Muscle of back (tissue), 3 donors: ENCODE measurements at regions not wholly inside any gene's neighbourhood (a gene's known extent, or its start where the extent isn't known, plus 50 kb on each side); places are given as distances from the start of the nearest gene placed in this dataset.
A peak's percentile ranks its signal among the peaks of the same experiment; 100 is the strongest.
"Not testable (repeated sequence)": the region's sequence is repeated elsewhere in the genome, so short reads cannot be mapped to it uniquely, and the experiment has no call there.

ENCODE experiments used
- DNase-seq, 3 donors: peaks; one replicate each; pipeline versions ENCODE4 v3.0.0 to v3.0.0-alpha.2; 2013

GRCh38 chr4:100906973-100907372, 389.2 kb upstream of the EMCN start:
- no peak for DNase-seq

DNA sequence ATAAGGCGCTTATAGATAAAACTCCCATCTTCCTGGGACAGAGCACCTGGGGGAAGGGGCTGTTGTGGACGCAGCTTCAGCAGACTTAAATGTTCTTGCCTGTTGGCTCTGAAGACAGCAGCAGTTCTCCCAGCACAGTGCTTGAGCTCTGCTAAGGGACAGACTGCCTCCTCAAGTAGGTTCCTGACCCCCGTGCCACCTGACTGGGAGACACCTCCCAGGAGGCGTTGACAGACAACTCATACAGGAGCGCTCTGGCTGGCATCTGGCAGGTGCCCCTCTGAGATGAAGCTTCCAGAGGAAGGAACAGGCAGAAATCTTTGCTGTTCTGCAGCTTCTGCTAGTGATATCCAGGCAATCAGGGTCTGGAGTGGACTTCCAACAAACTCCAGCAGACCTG, 383.1 kb upstream of the EMCN start:
- not testable (repeated sequence) for DNase-seq

DNA sequence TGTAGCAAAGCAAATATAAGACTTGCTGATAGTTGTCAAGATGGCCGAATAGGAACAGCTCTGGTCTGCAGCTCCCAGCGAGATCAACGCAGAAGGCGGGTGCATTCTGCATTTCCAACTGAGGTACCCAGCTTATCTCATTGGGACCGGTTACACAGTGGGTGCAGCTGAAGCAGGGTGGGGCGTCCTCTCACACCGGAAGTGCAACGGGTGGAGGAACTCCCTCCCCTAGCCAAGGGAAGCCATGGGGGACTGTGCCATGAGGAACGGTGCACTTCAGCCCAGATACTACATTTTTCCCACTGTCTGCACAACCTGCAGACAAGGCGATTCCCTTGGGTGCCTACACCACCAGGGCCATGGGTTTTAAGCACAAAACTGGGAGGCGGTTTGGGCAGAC, 382.3 kb upstream of the EMCN start:
- DNase-seq, result no peak

- no peak for DNase-seq
Observed at GRCh38 chr4:100898844-100899243, 381.0 kb upstream of the EMCN start.

DNA sequence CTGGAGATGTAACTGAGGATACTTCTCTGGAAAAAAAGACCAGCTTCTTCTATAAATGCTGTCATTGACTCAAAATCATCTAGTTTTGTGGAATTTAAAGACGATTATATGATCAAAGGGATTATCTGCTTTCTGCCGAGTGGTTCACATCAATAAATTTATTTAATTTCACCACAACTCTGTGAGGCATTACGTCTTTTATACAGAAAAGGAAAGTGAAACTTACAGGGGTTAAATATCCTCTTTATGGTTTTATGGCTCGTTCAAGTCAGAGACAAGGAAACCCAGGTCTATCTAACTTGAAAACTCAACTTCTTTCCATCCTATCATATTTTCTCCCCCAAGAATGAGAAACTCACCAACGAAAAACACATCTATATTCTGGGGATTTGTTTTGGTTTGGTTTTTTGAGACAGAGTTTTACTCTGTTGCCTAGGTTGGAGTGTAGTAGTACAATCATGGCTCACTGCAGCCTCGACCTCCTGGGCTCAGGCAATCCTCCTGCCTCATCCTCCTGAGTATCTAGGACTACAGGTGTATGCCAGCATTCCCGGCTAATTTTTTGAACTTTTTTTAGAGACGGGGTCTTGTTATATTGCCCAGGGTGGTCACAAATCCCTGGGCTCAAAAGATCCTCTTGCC, 377.9 kb upstream of the EMCN start:
- peak in 1 of 3 donors; percentile 25 for DNase-seq

GRCh38 chr4:100894339-100894870, 376.6 kb upstream of the EMCN start:
- DNase-seq, result no peak

DNA sequence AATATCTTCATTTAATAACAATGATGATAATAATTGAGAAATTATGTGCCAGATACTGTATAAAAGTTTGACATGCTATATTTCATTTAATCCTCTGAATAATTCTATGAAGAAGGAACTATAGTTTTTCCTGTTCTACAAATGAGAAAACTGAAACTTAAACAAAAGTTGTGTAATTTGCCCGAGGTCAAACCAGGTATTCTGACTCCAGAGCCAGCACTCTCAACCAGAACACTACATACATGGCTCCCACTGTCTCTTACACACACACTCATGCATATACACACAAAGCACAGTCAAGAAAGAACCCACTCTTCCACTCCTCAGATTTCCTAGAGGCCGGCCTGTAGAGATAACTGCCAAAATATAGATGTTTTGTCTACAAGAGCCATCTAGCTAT, 374.0 kb upstream of the EMCN start:
- DNase-seq, result no peak

DNA sequence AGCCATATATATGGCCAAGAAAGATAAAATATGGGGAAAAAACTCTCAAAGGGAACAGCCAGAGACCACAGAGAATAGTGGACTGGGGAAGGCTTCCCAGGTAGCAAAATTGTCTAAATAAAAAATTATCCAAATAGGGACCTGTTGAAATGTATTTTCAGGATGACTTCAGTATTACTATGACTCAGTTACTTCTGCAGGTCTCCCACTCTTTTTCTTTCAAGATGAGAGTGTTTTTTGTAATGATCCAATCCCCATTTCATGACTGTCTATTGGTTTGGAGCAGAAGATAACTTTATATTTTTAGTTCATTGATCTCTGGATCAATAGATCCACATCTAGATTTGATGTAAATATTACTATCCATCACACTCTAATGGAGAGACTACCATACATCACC, 372.1 kb upstream of the EMCN start:
- no peak for DNase-seq

DNA sequence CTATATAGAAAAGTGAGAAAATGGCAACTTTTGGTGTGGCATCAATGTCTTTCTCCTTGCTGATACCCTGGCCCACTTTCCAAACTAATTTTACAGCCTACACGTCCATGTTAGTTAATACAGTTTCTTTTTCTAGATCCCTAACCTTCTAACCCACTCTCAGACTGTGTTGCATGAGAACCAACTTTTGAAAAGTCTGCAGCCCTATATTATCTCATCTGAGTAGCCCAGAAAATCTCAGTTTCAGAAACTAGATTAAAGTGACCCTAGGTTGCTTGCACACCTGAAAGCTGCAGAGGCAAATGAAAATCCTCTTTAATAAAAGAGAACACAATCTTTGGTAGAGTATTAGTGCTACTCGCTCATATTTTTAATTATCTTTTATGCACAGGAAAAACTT, 371.6 kb upstream of the EMCN start:
- no peak for DNase-seq

GRCh38 chr4:100882661-100883060, 364.8 kb upstream of the EMCN start:
- DNase-seq, result no peak

DNA sequence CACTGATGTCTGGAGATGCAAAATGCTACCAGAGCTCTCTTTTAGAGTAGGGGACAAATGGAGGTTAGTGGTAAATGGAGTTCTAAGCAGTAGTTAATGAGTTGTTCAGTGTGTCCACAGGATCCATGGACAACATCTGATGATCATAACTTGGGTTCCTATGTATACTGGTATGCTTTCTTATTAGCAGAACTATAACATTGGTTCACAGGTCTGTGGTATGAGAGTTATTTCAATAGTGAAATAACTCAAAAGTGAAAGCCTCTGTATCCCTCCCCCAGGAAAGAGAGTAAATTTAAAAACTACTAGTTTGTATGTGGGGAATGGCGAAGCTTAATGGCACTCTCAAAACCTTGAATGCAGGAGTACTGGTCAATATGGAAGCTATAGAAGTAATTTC, 363.5 kb upstream of the EMCN start:
- DNase-seq, result no peak

DNA sequence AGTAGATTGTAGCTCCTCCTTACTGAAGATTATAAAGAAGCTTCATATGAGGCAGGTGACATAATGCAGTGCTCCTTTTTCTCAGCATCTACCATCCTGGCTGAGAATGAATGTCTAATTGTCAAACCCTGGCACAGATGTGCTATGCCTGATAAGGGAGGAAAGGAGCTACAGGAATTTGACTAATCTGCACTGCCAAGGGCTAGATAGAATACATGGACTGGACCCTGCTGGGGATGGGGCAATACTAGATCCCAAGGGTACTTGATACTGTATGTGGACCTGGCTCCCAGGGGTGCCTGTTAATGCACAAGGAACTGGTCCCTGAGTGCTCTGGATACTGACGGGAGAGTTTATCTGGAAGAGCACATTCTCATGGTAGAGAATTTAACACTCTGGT, 362.2 kb upstream of the EMCN start:
- no peak for DNase-seq

GRCh38 chr4:100879471-100879870, 361.6 kb upstream of the EMCN start:
- no peak for DNase-seq

DNA sequence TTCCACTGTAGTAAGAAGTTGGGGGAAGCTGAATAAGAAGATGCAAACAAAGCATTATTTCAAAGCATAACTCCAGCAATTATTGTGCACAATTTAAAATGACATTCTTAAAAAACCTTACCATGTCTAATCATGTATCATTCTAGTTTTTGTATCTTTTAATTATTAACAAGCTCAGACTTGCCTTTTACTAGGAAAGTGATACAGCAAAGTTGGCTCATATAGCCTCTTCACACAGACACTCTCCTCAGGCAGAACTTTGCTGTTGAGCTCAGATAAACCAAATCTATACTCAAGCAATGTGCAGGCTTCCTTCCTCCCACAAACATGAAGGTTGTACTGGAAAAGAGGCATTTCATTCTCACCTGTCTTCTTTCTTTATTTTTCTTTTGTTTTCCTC, 358.7 kb upstream of the EMCN start:
- DNase-seq, result no peak

DNA sequence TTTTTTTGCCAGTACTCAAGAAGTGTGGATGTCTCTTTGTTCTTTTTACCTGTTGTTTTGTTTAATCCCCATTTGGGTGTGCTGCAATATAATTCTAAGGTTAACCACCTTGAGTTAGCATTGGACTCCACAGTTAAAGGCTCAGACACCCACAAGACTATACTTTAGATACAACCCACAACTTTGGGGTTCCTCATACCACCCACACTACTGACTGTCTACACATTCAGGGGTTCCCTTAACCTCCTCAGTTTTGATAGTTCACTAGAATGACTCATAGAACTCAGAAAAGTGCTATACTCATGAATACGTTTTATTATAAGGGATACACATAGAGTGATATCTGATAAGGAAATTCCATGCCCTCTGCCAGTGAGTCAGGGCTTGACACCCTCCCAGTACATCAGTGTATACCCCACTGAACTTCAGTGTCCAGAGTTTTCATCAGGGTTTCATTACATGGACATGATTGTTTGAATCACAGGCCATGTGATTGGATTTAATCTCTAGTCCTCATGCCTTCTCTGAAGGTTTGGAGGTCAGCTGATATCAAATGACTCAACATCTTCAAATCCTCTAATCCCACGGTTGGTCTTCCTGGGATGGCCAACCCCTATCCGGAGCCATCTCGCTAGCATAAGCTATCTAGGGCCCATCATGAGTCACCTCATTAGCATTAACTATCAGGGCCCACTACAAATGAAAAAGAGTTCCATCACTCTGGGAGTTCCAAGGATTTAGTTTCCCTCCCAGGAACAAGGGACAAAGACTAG, 357.7 kb upstream of the EMCN start:
- no peak for DNase-seq

- DNase-seq, result no peak
Observed at GRCh38 chr4:100872811-100873210, 355.0 kb upstream of the EMCN start.

GRCh38 chr4:100870940-100871772, 353.3 kb upstream of the EMCN start:
- DNase-seq, result no peak

DNA sequence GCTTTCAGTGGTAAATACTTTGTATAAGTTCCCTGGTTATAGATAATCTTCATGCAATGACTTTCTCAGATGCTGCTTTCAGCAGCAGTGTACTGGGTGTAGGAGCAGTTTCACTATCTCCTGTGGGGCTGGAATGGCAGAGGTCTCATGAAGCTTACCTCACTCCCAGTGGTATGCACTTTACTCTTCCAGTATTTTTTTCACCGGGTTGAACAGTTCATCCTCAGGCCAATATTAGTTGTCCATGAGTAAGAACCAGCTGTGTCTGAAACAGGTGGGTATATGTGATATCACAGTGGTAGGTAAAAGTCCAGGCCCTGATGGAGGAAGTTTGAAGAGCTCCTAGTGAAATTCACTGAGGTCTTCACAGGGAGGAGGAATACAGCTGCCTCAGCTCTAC, 351.5 kb upstream of the EMCN start:
- no peak for DNase-seq

DNA sequence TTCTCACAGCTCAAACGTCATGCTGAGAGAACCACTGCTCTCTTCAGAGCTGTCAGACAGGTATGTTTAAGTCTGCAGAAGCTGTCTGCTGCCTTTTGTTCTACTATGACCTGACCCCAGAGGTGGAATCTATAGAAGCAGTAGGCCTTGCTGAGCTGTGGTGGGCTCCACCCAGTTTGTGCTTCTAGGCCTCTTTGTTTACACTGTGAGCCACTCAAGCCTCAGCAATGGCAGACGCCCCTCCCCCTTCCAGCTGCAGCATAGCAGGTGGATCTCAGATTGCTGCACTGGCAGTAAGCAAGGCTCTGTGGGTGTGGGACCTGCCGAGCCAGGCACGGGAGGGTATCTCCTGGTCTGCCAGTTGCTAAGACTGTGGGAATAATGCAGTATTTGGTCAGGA, 350.5 kb upstream of the EMCN start:
- not testable (repeated sequence) for DNase-seq

DNA sequence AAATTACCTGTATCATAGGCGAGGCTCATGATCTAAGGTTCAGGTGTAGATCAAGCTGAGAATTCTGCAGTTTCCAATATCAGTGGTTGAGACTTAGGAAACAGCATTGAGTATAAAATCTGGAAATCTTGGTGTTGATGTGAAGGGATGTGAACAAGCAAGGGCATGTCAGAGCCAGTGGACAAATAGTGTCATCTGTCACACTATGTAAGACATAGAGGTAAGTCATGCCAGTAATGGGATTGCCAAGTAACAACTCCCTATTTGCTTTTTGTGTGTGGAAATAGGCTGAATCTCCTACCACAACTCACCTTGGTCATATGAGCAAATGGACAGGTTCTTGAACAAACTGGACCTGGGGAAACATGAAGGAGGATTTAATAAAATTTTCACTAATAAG, 334.5 kb upstream of the EMCN start:
- no peak for DNase-seq

DNA sequence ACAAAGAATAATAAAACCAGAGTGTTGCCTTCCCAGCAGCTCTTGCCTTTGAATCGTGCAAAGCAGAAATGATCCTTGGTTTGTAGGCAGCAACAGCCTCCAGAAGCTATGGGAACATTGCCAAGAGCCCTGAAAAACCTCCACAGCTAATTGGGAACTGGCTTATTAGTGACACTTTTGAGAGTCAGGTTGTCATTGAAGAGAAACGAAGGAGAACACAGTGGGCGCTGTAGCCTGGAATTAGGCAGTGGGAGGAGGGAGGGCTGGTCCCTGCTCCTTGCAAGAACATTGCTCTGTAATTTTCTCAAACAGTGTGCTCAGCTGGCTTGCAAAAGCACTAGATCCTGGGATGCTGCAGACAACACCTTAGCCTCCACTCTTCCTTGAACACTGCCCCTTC, 331.5 kb upstream of the EMCN start:
- no peak for DNase-seq

- no peak for DNase-seq
Observed at GRCh38 chr4:100848841-100849240, 331.0 kb upstream of the EMCN start.

GRCh38 chr4:100843910-100844309, 326.1 kb upstream of the EMCN start:
- no peak for DNase-seq
